TTC549 (cell line): ENCODE measurements at regions not wholly inside any gene's neighbourhood (a gene's known extent, or its start where the extent isn't known, plus 50 kb on each side); places are given as distances from the start of the nearest gene placed in this dataset.
"Not testable (repeated sequence)": the region's sequence is repeated elsewhere in the genome, so short reads cannot be mapped to it uniquely, and the experiment has no call there.

Experiments used
- FAIRE-seq: peaks from 2 replicates; lab custom pipeline; 2012; peaks lifted over from hg19 to GRCh38; lab: Jason Lieb, UNC

GRCh38 chr6:14462135-14462534 is 344.6 kb downstream of the CD83 start:
- FAIRE-seq = no peak

GRCh38 chr6:14462566-14462965 is 345.0 kb downstream of the CD83 start:
- no peak for FAIRE-seq

DNA sequence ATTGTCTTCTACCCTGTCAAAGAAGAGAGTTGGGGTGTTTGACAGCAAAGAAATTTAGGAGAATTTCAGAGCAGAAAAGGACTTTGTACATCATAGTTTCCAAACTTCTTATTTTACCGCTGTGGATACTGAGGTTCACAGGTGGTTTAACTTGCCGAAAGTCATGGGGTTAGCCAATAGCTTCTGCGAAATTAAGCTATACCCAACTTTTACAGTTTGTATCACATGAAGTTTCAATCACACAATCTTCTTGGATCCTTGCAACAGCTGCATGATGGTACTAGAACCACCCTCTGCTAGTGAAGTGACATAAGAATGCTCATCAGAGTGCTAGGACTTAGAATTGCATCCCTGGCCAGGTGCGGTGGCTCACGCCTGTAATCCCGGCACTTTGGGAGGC is 345.5 kb downstream of the CD83 start:
- no peak for FAIRE-seq

DNA sequence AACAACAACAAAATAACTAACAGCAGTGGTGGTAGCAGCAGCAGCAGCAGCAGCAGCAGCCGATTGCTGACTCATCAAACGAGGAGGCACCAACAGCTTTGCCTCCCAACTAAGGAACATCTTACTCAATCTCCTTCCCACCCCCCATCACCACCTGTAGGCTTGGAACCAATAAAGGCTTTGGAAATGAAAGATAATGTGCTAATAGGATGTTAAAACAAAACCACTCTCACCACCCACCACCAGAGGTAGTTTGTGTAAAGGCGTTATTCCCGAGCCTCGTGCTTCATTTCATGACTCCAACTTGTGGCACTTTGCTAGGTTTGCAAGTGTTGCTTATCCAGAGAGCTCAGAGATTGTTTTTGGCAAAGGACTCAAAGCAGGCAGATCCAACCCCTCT is 346.5 kb downstream of the CD83 start:
- FAIRE-seq = no peak

- no peak for FAIRE-seq
These were observed 347.1 kb downstream of the CD83 start for GRCh38 chr6:14464716-14465115.

GRCh38 chr6:14466278-14466677 is 348.7 kb downstream of the CD83 start:
- FAIRE-seq = no peak

DNA sequence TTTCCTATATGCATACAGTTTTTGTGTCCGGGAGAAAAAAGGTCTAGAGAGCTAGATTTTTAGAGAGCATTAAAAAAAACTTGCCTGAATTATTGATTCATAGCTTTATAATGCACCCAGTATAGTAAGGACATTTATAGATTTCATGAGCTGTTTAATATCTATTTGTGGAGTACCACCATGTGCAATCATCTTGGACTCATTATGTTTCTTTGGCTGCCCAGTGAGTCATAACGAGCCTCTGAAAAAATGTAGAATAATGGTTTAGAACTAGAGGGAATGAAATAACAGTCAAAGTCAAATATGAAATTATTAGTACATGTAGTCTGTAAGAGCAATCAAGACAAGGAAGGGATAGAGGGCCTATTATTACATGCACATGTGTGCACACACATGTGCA is 350.0 kb downstream of the CD83 start:
- no peak for FAIRE-seq

GRCh38 chr6:14468647-14469321 is 351.2 kb downstream of the CD83 start:
- no peak for FAIRE-seq

GRCh38 chr6:14470101-14470500 is 352.5 kb downstream of the CD83 start:
- FAIRE-seq = no peak

GRCh38 chr6:14470671-14471070 is 353.1 kb downstream of the CD83 start:
- FAIRE-seq = no peak

DNA sequence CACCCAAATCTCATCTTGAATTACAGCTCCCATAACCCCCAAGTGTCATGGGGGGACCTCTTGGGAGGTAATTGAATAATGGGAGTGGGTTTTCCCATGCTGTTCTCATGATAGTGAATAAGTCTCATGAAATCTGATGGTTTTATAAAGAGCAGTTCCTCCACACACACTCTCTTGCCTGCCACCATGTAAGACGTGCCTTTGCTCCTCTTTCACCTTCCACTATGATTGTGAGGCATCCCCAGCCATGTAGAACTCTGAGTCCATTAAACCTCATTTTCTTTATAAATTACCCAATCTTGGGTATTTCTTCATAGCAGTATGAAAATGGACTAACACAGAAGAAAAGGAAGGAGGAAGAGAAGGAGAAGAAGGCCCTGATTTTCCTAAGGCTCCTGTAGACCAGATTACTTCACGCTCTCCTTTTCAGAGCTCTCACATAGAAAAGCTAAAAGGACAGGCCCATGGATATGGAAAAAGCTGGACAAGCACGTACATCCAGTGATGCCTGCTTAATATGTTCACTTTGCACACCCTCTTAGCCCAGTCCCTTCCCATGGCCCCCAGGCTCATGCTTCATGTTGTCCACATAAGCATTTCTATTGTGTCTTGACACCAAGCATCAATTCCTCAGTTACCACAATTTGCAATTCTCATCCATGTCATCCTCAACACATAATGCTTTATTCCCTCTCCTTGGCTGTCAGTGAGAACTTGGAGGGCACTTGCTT is 354.8 kb downstream of the CD83 start:
- no peak for FAIRE-seq

DNA sequence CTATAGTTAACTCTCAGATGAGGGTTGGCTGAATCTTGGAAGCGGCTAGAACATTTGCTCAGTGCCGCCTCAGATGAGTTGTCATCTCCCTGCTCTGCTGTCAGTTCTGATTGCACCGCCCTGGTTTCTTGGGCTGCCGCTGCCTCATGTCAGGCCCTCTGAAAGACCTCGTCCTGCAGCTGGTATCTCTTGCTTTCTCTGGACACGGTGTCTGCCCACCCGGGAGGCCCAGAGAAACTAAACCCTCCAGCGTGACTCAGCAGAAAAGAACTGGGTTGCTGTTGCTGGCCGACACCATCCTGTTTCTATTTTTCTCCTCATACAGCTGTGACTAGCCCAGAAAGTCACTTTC is 355.4 kb downstream of the CD83 start:
- no peak for FAIRE-seq

DNA sequence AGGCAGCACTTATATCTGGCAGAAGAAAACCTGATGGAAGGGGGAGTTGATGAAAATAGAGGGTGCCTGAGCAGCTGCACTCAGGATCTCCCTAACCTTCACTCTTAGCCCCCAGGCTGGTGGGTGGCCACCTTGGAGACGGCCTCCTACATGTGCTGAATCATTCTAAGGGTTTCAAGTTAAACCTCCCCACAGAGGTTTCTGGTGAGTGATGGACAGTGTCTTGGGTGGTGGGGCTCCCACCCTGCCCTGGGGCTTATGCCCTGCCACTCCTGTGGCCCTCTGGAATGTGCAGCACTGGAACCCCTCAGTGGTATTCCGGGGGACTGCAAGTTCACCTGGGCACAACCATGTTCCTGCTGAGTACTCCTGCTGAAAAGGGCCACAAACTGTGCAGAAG is 357.2 kb downstream of the CD83 start:
- FAIRE-seq = no peak

DNA sequence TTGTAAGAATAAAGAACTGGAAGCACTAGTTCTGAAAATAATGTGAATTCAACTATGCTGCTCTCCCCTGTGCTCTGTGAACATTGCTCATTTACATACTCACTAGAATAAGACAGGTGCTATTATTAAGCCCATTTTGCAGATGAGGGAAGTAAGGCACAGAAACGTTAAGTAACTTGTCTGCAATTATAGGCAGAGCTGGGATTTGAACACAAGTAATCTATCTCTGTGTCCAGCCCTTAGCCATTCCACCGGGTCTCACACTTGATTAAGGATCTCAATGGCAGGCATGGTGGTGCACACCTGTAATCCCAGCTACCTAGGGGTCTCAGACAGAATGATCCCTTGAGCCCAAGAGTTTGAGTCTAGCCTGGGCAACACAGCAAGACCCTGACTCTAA is 357.7 kb downstream of the CD83 start:
- no peak for FAIRE-seq

DNA sequence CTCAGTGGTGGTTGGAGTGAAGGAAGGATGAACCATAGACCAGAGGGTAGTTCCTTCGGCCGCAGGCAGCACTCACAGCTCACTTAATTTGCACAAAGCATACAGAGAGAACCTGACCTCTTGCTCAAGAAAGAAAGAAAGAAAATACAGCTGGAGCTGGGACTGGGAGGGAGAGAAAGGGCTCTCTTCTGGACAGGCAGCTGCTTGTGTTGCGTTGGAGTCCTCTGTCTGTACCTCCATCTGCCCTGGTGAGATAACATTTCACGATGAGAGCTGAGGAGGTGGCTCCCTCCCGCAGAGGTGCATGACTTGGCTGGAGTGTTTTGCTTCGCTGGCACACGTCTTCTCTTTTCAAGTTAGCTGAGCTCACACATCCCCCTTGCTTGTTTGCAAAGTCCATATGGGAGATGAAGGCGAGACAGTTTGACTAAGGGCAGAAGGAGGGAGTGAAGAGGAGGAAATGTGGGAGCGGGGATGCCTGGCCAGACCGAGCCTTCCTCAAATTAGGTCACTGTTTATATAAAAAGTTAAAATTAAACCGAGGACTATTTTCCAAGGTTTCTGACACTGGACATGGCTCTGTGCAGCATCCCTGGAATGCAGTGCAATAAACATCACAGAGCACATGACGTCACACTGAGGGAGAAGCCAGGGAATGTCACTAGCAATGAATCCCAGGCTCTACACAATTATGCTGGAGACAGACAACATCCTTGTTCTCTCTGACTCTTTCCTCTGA is 359.4 kb downstream of the CD83 start:
- no peak for FAIRE-seq

DNA sequence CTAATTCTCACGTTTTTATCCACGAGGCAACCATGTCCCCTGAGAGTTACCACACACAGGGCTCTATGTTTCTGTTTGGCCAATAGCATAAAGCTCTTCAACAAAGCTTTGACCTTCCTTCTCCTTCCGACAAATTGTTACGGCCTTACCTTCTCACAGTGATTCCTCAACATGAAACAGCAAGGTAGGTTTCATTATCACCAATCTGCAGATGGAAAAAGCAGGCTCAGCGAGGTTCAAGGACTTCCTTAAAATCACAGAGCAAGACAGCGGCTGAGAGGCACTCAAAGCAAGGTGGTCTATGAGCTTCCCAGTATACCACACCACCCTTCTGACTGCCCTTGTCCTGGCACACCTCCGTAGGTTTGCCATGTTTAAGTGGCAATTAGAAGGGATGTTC is 360.0 kb downstream of the CD83 start:
- FAIRE-seq = no peak

- no peak for FAIRE-seq
These were observed 361.0 kb downstream of the CD83 start for GRCh38 chr6:14478381-14479225.

DNA sequence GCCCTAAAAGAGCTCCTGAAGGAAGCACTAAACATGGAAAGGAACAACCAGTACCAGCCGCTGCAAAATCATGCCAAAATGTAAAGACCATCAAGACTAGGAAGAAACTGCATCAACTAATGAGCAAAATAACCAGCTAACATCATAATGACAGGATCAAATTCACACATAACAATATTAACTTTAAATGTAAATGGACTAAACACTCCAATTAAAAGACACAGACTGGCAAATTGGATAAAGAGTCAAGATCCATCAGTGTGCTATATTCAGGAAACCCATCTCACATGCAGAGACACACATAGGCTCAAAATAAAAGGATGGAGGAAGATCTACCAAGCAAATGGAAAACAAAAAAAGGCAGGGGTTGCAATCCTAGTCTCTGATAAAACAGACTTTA is 364.4 kb downstream of the CD83 start:
- FAIRE-seq = not testable (repeated sequence)

- FAIRE-seq = no peak
These were observed 370.1 kb downstream of the CD83 start for GRCh38 chr6:14487625-14488024.

GRCh38 chr6:14488180-14488579 is 370.6 kb downstream of the CD83 start:
- FAIRE-seq = no peak

GRCh38 chr6:14489445-14489844 is 371.9 kb downstream of the CD83 start:
- no peak for FAIRE-seq

- no peak for FAIRE-seq
These were observed 381.2 kb downstream of the CD83 start for GRCh38 chr6:14498748-14499147.

- FAIRE-seq = no peak
These were observed 381.7 kb downstream of the CD83 start for GRCh38 chr6:14499309-14499708.
